ENCODE measurements at regions not wholly inside any gene's neighbourhood (a gene's known extent, or its start where the extent isn't known, plus 50 kb on each side); places are given as distances from the start of the nearest gene placed in this dataset.

DNA sequence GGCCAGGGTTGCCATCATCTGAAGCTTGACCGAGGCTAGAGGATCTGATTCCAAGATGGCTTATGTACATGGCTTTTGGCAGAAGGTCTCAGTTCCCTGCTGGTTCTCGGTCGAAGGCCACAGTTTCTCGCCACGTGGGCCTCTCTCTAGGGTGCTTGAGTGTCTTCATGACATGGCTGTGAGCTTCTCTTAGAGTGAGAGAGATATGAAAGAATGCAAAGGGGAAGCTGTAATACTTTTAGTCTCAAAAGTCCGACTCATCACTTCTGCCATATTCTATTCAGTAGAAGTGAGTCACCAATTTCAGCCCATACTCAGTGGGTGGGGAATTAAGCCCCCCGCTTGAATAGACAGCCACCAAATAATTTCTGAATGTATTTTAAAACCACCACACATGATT, 94.2 kb downstream of the UTRN start:
- TF ChIP-seq, protein P1, sequence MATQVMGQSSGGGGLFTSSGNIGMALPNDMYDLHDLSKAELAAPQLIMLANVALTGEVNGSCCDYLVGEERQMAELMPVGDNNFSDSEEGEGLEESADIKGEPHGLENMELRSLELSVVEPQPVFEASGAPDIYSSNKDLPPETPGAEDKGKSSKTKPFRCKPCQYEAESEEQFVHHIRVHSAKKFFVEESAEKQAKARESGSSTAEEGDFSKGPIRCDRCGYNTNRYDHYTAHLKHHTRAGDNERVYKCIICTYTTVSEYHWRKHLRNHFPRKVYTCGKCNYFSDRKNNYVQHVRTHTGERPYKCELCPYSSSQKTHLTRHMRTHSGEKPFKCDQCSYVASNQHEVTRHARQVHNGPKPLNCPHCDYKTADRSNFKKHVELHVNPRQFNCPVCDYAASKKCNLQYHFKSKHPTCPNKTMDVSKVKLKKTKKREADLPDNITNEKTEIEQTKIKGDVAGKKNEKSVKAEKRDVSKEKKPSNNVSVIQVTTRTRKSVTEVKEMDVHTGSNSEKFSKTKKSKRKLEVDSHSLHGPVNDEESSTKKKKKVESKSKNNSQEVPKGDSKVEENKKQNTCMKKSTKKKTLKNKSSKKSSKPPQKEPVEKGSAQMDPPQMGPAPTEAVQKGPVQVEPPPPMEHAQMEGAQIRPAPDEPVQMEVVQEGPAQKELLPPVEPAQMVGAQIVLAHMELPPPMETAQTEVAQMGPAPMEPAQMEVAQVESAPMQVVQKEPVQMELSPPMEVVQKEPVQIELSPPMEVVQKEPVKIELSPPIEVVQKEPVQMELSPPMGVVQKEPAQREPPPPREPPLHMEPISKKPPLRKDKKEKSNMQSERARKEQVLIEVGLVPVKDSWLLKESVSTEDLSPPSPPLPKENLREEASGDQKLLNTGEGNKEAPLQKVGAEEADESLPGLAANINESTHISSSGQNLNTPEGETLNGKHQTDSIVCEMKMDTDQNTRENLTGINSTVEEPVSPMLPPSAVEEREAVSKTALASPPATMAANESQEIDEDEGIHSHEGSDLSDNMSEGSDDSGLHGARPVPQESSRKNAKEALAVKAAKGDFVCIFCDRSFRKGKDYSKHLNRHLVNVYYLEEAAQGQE (IDR thresholded peaks at IDR 0.05; ENCODE audit: unreplicated experiment), result no peak
- TF ChIP-seq, protein P2, sequence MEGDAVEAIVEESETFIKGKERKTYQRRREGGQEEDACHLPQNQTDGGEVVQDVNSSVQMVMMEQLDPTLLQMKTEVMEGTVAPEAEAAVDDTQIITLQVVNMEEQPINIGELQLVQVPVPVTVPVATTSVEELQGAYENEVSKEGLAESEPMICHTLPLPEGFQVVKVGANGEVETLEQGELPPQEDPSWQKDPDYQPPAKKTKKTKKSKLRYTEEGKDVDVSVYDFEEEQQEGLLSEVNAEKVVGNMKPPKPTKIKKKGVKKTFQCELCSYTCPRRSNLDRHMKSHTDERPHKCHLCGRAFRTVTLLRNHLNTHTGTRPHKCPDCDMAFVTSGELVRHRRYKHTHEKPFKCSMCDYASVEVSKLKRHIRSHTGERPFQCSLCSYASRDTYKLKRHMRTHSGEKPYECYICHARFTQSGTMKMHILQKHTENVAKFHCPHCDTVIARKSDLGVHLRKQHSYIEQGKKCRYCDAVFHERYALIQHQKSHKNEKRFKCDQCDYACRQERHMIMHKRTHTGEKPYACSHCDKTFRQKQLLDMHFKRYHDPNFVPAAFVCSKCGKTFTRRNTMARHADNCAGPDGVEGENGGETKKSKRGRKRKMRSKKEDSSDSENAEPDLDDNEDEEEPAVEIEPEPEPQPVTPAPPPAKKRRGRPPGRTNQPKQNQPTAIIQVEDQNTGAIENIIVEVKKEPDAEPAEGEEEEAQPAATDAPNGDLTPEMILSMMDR (conservative IDR thresholded peaks at IDR 0.05; ENCODE audit: low read depth in 2 of 2), result no peak
- TF ChIP-seq STAT1 (IDR thresholded peaks at IDR 0.05; ENCODE audit: unreplicated experiment), result no peak
- no peak for TF ChIP-seq CREB1 (CRISPR knock-in tag; IDR thresholded peaks at IDR 0.05; ENCODE audit: low read depth)
- no peak for TF ChIP-seq NANOG (IDR thresholded peaks at IDR 0.05; ENCODE audit: borderline replicate concordance)
- no peak for TF ChIP-seq ZNF462 (CRISPR knock-in tag; IDR thresholded peaks at IDR 0.05)
- TF ChIP-seq ETS1 (IDR thresholded peaks at IDR 0.05), result no peak
- no peak for TF ChIP-seq POLR2AphosphoS5 (IDR thresholded peaks at IDR 0.05; ENCODE audit: low read depth)
- TF ChIP-seq ZNF114 (CRISPR knock-in tag; IDR thresholded peaks at IDR 0.05), result no peak
- no peak for TF ChIP-seq JUNB (IDR thresholded peaks at IDR 0.05; ENCODE audit: unreplicated experiment)
- no peak for TF ChIP-seq EZH2 (IDR thresholded peaks at IDR 0.05; ENCODE audit: low read depth, unreplicated experiment)
- TF ChIP-seq EZH2phosphoT487 (IDR thresholded peaks at IDR 0.05; ENCODE audit: unreplicated experiment), result no peak
- TF ChIP-seq ZNF331 (CRISPR knock-in tag; IDR thresholded peaks at IDR 0.05; ENCODE audit: low read depth), result no peak
- no peaks in the 10 kb centered on the region for H3F3A ChIP-seq (replicated peaks; ENCODE audit: low read depth)
- H3K4me2 ChIP-seq, result no peak overlapping the region
- H3K27ac ChIP-seq (ENCODE audit: low read depth), result no peak overlapping the region
- H4K20me1 ChIP-seq (replicated peaks; ENCODE audit: insufficient read depth), result 0 out of 2 replicates have a peak, but pooled peaks cover 2% of the 10 kb centered on the region
- H3K36me3 Mint-ChIP-seq (ENCODE audit: low read depth), result peaks cover 24% of the 10 kb centered on the region
- peaks cover 78% of the 10 kb centered on the region for H3K79me2 ChIP-seq (replicated peaks; ENCODE audit: insufficient read depth)
- no peaks in the 10 kb centered on the region; the same call in 1 of the 2 replicates for H3K9me2 ChIP-seq (ENCODE audit: insufficient read depth)
- H3K27me3 Mint-ChIP-seq (ENCODE audit: insufficient read depth, low read depth, poor library complexity), result no peaks in the 10 kb centered on the region
- DNase-seq (ENCODE audit: low spot score) (no peak), ATAC-seq (no peak)
- H3K4me3 ChIP-seq, result no peak overlapping the region
- no peaks in the 10 kb centered on the region; the same call in 1 of the 3 replicates for H3K4me1 Mint-ChIP-seq
- no peak overlapping the region for H3K4me3 Mint-ChIP-seq
- no peaks in the 10 kb centered on the region for H3K4me1 ChIP-seq (ENCODE audit: insufficient read depth)
- H3K27ac Mint-ChIP-seq, result no peak overlapping the region
- H3K36me3 ChIP-seq (ENCODE audit: insufficient read depth), result peaks cover 11% of the 10 kb centered on the region
- H2AFZ ChIP-seq, result no peak overlapping the region
- H3K9me3 Mint-ChIP-seq, result peaks cover 25% of the 10 kb centered on the region
- no peaks in the 10 kb centered on the region for H3K27me3 ChIP-seq (ENCODE audit: insufficient read depth)

Measured in GM23338 (cell line).